ENCODE measurements at regions not wholly inside any gene's neighbourhood (a gene's known extent, or its start where the extent isn't known, plus 50 kb on each side); places are given as distances from the start of the nearest gene placed in this dataset.

GRCh38 chr9:126051446-126052130, 275.0 kb upstream of the MVB12B start:
- no peak for TF ChIP-seq POLR2A (IDR thresholded peaks at IDR 0.05)
- no peak for TF ChIP-seq CTCF (IDR thresholded peaks at IDR 0.05)
